GM18867 (cell line): ENCODE measurements at regions not wholly inside any gene's neighbourhood (a gene's known extent, or its start where the extent isn't known, plus 50 kb on each side); places are given as distances from the start of the nearest gene placed in this dataset.
"Not testable (repeated sequence)": the region's sequence is repeated elsewhere in the genome, so short reads cannot be mapped to it uniquely, and the experiment has no call there.

Experiments used
- ATAC-seq: cut with Tn5 transposase; IDR thresholded peaks from one replicate; pipeline ENCODE4 v1.9.1; 2021; ENCODE audit warnings: mild to moderate bottlenecking, moderate library complexity; ENCODE audit not compliant: unreplicated experiment

DNA sequence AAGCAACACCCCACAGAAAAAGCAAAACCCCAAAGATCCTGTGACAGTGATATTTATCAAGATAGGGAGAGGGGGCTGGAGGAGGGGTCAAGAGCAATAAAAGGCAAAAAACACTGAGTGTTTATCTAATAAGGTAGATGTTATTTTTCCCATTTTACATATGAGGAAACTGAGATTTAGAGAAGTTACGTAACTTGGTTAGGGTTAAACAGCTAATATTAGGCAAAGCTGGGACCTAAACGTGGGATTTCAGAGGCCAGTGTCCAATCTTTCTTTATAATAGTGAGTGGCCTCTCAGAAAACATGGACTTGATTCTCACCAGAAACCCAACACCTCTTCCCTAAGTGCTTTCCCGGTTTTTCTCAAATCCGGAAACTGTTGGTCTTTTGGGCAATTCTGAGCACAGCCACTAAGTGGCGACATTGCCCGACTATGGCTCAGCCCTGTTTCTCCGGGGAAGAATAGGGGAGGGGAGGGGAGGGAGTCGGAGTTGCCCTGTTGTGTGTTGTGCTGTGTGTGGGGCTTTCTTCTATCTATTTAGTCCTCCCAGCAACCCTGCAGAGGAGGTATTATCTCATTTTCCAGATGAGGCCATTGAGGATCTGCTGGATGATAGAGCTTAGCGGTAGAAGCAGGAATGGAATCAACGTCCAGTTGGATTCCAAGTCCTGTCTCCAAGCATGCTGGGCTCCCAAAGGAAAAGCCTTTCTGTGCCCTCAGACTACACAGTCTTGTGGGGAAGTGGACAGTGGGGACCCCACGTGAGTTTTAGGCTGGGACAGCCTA is 58.7 kb upstream of the ETV3 start:
- ATAC-seq, result not testable (repeated sequence)

DNA sequence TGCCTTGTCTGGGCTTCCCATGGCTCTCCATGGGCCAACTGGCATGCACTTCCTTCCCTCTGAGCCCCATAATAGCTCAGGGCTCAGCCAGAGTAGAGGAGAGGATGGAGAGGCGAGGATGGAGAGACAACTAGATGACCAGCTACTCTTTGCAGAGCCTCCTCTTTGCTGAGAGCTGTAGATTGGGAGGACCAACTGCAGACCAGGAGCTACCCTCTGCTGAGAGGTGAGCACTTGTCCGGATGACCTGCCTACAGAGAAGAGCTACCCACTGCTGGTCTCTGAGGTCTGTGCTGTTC is 58.0 kb upstream of the ETV3 start:
- no peak for ATAC-seq

DNA sequence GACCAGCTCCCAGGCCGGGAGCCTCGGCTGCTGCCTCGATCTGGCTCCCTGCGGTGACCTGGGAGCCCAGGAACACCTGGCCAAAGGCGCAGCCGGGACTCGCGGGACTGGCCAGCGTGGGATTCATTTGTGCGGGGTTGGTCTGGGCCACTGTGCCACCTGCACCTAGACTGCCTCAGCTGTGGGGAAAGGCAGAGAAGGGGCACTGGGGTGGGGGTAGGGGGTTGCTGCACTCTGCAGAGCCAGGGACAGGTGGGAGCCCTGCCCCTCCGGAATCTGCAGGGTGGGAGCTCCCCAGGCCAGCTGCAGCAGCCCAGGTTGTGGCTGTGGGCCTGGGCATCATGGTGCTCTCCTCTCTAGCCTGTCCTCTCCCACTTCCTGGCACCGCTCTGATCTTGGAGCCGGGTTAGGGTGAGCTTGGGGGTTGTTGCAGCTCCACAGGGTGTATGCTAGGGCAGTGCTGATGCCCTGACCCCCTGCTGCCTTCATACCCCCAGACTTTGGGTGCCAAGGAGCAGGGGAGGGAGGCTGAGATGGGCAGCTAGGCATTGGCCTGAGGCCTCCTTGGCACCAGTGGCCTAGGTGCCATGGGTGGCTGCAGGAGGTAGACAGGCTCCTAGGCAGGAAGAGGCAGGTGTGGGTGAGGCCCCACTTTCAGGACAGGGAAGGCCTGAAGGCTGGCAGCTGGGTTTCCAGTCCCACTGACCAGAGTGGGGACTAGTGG is 57.5 kb upstream of the ETV3 start:
- no peak for ATAC-seq

DNA sequence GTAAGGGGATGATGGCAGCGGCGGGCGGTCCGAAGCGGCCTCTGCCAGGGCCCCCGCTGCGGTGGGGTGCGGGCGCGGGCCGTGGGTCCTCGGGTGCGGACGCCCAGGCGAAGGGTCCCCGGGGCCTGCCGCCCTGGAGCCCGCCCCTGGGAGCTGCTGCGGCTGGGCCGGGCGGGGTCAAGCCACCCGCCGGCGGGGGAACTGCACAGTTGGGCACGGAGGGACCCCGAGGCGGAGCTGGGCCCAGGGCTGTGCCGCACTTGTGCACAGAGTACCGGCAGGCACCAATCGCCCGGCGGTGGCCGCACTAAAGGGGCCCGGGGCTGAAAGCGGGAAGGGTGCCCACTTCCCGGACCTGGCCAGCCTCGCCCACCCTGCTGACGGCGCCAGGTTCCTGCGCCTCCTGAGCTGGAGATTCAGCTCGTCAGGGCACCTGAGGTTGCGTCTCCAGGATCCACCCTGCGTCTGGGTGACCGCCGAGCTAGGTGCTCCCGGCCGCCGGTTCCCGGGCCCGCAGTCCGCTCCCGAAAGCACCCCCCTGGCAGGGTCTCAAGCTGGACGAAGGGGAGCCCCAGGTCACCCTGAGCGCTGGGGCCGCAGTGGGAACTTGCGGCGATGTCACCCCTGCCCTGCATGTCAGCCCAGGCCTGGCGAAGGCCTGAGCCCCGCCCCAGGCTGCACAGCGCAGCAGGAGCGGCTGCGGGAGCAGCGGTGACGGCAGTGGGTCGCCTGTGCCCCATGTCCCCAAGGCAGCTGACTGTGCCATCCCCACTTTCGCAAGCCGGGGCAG is 56.7 kb upstream of the ETV3 start:
- ATAC-seq, result no peak

DNA sequence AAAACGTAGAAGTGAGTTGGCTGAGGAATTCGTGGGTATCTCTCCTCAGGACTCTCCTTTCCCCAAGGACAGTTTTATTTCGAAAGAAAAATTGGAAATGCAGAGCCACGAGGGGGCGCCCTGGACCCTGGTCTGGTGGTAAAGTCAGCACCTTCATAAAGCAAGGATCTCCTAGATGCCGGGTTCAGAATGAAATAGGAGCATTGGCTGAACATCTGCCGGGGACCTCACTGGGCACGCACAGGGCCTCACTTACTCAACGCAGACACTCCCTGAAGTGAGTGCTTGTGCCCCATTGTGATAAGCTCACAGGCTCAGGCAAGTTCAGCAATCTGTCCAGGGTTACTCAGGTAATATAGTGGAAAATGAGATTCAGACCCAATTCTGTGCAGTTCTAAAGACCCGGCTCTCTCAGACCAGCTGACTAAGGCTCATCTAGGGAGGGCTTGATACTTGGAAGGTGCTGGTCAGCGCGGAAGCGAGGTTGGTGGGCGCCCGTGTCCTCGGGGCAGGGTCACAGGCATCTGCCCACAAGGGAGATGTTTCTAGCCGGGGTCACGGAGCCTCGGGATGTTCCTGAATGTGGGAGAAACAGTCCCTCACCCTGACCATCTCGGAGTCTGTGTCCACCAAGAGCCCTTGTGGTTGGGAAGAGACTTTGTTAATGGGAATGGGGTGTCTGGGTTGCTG is 55.7 kb upstream of the ETV3 start:
- ATAC-seq, result no peak

DNA sequence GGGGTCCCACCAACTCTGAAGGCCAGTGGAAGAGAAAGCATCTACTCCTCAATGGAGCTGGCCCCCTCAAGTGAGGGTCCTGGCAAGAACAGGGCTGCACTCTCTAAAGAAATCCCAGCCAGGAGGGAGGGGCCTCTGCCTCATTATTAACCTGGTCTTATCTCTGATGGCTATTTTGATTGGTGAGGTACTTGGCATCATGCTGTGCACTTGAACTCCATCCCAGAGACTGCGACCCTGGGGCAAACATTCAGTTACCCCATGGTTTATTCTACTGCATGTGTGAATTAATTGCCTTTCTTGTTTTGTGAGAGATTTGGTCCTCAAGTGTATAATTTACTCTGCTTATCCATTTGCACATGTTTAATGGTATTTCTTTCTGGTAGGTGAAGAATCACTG is 55.0 kb upstream of the ETV3 start:
- ATAC-seq, result no peak

DNA sequence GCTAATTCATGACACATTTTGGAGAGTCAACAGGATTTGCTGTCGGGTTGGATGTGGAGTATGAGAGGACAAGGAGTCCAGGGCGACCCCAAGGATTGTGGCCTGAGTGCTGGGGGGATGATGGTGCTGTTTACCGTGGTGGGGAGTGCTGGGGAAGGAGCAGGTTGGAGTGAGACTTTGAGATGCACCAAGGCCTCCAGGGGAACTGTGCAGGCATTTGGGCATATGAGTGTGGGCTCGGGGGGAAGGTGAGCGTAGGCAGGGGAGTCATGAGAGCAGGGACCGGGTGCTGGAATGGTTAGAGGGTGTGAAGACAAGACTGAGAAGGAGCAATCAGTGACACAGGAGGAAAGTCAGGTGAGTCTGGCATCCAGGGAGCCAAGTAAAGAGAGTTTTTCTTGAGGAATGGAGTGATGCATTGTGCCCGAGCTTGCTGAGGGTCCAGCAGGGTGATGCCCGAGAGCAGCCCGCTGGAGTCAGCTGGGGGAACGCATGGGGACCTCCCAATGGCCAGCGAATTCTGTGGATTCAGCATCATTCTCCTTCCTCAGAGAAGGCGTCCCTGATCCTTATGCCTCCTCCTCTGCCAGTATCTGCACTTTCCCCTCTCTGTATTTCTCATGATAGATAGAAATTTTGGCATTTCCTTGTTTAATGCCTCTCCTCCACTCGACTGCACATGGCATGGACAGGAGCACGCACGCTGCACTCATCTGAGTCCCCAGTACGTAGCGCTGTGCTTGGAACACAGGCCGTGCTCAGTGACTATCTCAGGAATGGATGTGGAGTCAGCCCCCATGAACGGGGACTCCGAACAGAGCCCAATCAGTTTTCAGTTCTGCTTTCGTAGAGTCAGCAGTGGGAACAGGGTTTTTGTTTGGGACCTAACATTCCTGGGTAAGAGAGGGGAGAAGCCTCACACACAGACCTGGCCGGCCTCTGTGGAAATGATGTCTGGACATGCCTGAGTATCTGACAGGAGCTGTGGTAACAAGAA is 52.1 kb upstream of the ETV3 start:
- ATAC-seq, result no peak

DNA sequence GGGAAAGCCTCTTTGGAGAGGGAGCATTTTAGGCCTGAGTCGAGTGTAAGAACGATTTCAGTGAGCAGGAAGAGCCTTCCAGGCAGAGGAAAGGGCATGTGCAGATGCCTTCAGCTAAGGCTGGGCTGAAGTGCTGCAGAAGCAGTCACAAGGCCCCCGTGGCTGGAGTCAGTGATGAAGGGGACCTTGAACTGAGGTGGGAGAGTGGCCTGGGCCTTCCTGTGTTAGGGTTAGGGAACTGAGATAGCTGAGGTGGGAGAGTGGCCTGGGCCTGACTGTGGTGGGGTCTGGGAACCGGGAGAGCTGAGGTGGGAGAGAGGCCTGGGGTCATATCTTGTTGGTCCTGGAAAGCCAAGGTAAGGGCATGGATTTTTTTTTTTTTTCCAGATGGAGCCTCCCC is 50.9 kb upstream of the ETV3 start:
- no peak for ATAC-seq
